HL-60/S4 treated with retinoic acid at 250 ng/mL for 4 days and 3 days (cell line): ENCODE measurements at regions not wholly inside any gene's neighbourhood (a gene's known extent, or its start where the extent isn't known, plus 50 kb on each side); places are given as distances from the start of the nearest gene placed in this dataset.
"Not testable (repeated sequence)": the region's sequence is repeated elsewhere in the genome, so short reads cannot be mapped to it uniquely, and the experiment has no call there.

ENCODE experiments used
- in situ Hi-C: fragments of 300-500 bp; cut with MboI; formaldehyde crosslinking; loops from 2 replicates; pipeline ENCODE4 v1.7.0; 2022; ENCODE audit warnings: low sequenced_read_pairs

DNA sequence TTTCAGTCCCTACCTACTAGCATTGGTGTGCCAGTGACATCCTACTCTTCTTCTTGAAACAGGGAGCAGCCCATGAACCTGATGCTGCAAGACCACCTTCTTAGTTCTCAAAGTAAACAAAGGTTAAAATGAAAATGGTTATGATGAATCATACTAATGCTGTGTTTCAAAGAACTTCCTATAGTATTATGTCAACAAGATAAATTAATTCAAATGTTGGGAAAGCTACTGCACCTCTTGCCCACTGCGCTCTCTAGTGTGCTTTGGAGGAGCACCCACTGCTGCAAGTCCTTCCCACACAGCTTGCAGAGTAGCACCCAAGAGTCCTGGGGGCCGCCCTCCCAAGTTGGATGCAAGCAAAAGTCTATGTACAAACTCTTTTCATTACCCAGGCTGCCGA lies 81.1 kb downstream of the CD200R1L start:
- in situ Hi-C loops: no loop called here

DNA sequence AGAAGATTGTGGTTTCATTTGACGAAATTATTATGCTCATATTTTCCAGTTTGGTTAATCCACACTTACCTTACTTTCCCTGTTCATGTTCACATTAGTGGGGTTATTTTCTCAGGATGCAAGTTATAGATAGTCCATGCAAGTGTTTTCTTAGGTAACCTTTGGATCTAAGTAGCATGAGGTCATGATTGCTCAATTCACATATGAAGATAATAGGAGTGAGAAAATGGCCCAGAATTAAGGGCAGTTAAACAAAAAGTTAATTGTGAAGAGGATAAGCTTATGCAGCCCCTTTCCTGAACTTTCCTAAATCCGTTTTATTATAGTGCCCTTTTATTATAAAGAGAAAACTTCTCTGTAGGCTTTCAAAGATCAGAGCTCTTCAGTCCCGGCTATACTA lies 83.4 kb downstream of the CD200R1L start:
- in situ Hi-C loops: no loop called here

DNA sequence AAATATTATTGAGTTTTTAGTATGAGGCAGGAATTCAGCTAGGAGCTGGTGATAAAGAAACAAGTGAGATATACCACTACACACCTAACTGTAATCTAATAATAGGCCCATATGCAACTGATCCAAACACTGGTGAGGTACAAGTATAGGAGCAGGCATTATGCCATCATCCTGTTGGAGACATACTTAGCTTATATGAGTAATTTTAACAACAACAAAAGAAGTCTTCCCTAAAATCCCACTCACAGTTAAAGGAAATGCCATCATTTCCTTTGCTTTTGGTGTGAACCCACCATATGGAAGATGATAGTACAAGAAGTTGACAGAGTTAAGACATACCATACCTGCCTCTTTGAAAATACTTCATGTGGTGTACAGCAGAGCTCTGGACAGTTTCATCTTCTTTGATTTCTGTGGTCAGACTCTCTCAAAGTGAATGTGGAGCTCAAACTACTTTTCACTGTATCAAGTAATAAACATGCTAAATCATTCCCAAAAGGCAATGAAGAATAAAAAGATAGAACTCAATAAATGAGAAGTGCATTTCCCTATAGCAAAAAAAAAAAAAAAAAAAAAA lies 85.5 kb downstream of the CD200R1L start:
- in situ Hi-C loops: no loop called here

GRCh38 chr3:112759681-112760080 lies 87.0 kb downstream of the CD200R1L start:
- in situ Hi-C loops: no loop called here

GRCh38 chr3:112759210-112759609 lies 87.5 kb downstream of the CD200R1L start:
- in situ Hi-C loops: no loop called here

DNA sequence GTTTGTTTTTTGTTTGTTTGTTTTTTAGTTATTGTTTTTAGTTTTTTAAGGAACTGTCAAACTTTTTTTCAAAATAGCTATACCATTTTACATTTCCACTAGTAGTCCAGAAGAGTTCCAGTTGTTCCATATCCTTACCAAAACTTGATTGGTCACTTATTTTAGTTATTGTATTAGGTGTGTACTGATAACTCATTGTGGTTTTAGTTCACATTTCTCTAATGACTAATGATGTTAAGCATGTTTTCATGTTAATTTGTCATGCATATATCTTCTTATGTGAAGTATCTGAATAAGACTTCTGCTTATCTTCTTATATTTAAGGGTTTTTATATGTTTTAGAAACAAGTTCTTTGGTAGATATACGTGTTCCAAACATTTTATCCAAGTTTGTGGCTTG lies 89.5 kb downstream of the CD200R1L start:
- in situ Hi-C loops: no loop called here

GRCh38 chr3:112755845-112756613 lies 90.6 kb downstream of the CD200R1L start:
- in situ Hi-C loops: no loop called here

- in situ Hi-C loops: not testable (repeated sequence)
Observed at GRCh38 chr3:112755046-112755445, 91.6 kb downstream of the CD200R1L start.

DNA sequence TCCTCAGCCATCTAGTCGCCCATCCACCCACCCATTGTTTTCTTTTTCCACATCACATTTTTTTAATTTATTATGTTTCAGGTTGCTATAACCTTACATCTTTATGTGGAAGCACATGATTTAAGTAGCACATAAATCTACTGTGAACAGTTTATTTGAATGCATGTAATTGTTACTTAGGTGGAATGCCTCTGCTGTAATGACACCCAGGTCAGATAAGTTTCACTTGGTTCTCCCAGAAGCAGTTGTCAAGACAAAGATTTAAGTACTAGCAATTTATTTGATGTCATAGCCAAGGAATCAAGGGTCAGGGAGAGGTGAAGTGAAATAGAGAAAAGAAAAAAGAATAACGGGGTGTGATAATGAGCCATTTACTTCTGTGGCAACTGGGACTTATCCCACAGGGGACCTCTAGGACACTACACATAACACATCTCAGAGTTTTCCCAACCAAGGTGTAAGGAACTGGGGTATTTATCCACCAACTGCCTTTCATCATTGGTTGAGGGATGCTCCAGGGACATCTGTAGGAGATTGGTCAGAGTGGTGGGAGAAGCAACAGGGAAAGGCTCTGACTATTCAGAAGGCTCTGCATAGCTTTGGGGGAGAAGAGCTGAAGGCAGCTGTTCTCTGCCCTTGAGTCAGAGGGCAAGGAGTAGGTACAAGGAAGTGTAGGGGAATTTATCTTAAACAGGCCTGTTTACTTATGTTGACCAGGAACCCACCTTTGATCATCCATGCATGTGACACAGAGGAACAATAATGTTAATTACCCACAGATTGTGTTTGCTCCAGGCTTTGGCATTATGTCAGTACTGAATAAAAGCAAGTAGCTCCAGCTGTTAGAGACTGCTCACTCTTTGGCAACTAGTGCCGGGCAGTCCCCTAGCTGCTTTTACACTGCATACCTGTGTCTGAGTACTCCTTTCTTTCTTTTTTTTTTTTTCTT lies 94.8 kb downstream of the CD200R1L start:
- in situ Hi-C loops: no loop called here

- in situ Hi-C loops: no loop called here
Observed at GRCh38 chr3:112751061-112751460, 95.6 kb downstream of the CD200R1L start.

GRCh38 chr3:112747624-112748023 lies 99.0 kb downstream of the CD200R1L start:
- in situ Hi-C loops: no loop called here

- in situ Hi-C loops: no loop called here
Observed at GRCh38 chr3:112746675-112747280, 99.9 kb downstream of the CD200R1L start.

- in situ Hi-C loops: no loop called here
Observed at GRCh38 chr3:112745567-112746248, 101.0 kb downstream of the CD200R1L start.

GRCh38 chr3:112744825-112745566 lies 101.7 kb downstream of the CD200R1L start:
- in situ Hi-C loops: no loop called here

GRCh38 chr3:112744106-112744505 lies 102.6 kb downstream of the CD200R1L start:
- in situ Hi-C loops: no loop called here

DNA sequence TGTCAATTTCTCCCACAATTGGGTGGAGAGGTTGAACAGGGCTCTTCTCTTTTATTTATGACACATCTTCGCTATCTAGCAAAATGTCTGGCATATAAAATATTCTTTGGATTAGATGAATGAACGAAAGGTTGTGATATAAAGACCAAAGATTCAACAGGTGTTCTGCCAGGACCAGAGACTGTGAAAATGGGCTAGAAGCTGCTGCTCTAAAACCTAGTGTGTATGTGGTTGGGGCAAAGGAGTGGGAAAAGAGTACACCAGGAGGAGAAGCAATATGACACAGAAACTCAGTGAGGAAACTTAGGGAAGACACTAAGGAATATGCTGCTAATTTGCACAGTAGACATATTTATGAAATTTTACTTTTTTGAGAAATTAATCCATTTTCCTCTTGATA lies 102.0 kb upstream of the CCDC80 start:
- in situ Hi-C loops: no loop called here

GRCh38 chr3:112741983-112742382 lies 101.0 kb upstream of the CCDC80 start:
- in situ Hi-C loops: no loop called here

- in situ Hi-C loops: no loop called here
Observed at GRCh38 chr3:112740835-112741234, 99.9 kb upstream of the CCDC80 start.

DNA sequence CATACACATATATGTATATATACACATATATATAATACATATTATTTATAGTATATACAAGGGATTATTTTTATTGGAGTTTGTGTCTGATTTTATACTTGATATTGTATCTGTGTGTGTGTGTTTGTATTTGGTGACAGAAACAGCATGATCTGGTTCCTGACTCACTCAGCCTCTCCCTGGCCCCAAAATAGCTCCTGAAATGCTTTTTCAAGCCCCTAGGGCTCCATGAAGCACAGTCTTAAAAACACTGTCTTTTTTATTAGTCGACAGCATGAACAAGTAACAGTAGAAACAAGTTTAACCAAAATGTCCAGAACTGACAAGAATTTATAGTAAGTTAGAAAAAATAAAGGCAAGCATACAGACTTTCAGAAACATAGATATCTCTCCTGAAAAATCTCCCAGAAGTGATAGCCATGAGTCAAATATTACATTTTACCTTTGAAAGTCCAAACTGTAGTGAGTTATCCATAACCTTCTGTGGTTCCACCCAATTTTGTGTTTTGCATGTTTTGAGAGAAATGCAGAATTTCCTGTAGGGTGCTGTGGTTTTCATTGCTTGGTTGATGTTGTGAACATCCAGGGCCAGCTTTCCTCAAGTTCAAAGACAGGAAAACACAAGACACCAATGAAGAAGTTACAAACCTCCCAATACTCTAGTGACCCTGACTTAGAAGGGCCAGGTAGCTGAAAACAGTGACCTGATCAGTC lies 98.5 kb upstream of the CCDC80 start:
- in situ Hi-C loops: loop anchor here (10.0 kb wide), 1 partner anchor 245 kb away; no protein-coding TSS in a partner anchor
